ENCODE measurements at regions not wholly inside any gene's neighbourhood (a gene's known extent, or its start where the extent isn't known, plus 50 kb on each side); places are given as distances from the start of the nearest gene placed in this dataset.
"Not testable (repeated sequence)": the region's sequence is repeated elsewhere in the genome, so short reads cannot be mapped to it uniquely, and the experiment has no call there.

DNA sequence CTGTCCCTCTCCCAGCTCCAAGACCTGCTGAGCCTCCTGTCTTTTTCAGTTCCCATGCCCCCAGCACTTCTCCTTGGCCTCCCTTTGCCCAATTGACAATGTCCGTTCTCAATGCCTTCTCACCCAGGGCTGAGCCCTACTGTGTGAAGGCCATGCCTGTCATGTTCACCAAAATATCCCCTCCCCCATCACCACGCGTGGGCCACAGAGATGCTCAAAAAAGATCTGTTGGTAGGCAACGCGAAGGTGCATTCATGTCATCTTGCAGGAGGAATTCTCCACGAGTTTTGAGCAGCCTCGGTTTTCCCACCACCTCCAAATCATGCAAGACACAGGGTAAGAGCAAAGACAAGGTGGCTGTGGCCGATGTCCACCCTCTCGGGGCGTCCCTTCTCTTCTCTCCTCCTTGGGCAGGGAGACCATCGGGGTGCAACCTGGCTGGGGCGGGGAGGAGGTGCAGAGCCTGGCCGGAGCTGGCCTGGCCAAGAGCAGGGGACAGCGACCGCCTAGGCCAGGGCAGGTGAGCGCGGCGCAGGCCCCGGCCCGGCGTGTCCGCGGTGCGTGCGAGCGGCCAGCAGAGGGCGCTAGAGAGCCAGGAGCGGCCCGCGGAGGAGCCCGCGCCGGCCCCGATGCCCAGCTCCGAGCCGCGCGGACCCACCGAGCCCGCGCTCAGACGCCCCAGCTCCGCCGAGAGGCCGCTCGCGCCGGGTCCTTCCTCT, 56.3 kb upstream of the KRTAP5-11 start:
- in situ Hi-C loops (cut with HindIII; ENCODE audit: low sequenced_read_pairs): not testable (repeated sequence)
- DNase-seq (ENCODE audit: low spot score): peak; percentile 30

DNA sequence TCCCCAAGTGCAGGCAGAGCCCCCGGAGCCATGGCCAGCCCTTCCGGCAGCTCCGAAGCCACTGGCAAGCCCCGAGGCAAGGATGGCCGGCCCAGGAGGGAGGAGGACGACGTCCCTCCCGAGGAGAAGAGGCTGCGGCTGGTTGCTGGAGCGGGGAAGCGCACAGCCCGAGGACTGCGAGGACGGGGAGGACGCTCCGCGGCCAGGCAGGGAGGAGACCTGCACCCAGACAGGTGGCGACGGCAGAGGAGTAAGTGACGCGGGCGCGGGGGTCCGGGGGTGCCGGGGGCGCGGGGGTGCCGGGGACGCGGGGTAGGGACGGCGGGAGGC, 56.8 kb upstream of the KRTAP5-11 start:
- in situ Hi-C loops (cut with HindIII; ENCODE audit: low sequenced_read_pairs): not testable (repeated sequence)
- DNase-seq (ENCODE audit: low spot score): peak; percentile 4

GRCh38 chr11:71639916-71640315, 57.2 kb upstream of the KRTAP5-11 start:
- in situ Hi-C loops (cut with HindIII; ENCODE audit: low sequenced_read_pairs); DNase-seq (ENCODE audit: low spot score): not testable (repeated sequence)

DNA sequence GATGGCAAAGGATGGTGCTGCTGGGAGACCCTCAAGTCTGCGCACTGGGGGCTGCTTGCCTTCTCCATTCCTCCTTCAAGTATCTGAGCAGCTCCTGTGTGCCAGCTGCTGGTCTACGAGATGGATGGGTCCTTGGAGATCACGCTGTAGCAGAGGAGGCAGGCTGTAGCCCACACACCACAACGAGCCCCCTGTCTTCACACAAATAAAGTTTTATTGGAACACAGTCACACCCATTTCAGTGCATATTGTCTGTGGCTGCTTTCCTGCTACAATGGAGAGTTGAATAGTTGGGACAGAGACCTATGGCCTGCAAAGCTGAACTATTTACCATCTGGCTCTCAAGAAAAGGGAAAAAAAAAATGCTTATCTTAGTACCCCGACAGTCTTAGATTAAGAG, 64.4 kb upstream of the KRTAP5-11 start:
- in situ Hi-C loops (cut with HindIII; ENCODE audit: low sequenced_read_pairs): not testable (repeated sequence)

GRCh38 chr11:71652998-71653397, 70.3 kb upstream of the KRTAP5-11 start:
- DNase-seq (ENCODE audit: low spot score); in situ Hi-C loops (cut with HindIII; ENCODE audit: low sequenced_read_pairs): not testable (repeated sequence)

More for the DNA sequence above, 64.4 kb upstream of the KRTAP5-11 start:
- not testable (repeated sequence) for DNase-seq (ENCODE audit: low spot score)

DNA sequence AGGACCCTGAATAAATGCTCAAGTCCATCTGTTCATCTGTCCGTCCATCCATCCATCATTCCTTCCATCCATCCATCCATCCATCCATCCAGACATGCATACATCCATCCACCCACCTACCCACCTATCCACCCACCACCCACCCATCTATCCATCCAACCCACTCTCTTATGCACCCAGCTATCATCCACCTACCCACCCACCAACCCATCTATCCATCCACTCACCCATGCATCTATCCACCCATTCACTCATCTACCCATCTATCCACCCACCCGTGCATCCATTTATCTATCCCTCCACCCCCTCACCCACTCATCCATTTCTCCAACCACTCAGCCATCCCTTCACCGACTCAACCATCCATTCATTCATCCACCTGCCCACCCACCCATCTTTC, 71.7 kb upstream of the KRTAP5-11 start:
- DNase-seq (ENCODE audit: low spot score); in situ Hi-C loops (cut with HindIII; ENCODE audit: low sequenced_read_pairs): not testable (repeated sequence)

DNA sequence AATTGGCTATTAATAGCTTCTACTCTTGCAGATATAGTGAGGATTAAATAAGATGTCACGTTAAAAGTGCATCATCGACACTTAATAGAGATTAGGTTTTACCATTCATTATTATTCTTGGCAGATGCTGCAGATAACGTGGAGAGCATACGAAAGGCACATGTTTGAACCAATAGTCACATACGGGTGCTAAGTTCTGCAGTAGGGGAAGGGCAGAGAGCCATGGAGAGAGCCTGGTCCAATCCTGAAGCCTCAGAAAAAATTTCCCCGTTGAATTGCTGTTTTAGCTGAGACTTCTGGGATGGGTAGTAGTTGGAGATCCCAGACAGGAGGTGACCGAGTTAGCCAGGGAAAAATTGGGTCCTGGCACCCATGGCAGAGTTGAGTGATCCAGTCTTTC, 72.4 kb upstream of the KRTAP5-11 start:
- in situ Hi-C loops (cut with HindIII; ENCODE audit: low sequenced_read_pairs); DNase-seq (ENCODE audit: low spot score): not testable (repeated sequence)

DNA sequence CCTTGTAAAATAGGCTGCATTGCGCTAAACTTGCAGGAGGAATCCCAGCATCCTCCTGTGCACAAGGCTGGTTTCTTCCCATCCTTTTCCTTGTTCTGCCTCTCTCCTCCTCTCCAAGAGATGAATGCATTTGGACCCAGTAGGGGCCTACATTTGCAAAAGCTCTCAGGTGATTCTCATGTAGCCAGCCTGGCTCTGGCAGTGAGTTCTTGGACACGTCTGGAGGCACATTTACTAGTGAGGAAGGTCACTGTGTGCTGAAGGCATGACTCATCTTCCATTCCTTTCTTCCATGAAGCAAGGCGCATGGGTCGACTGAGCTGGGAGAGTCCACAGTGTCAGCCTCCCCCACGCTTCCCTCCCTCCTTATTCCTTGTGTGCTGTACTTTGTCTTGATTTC, 73.8 kb upstream of the KRTAP5-11 start:
- DNase-seq (ENCODE audit: low spot score); in situ Hi-C loops (cut with HindIII; ENCODE audit: low sequenced_read_pairs): not testable (repeated sequence)

GRCh38 chr11:71664941-71665340, 82.3 kb upstream of the KRTAP5-11 start:
- DNase-seq (ENCODE audit: low spot score); in situ Hi-C loops (cut with HindIII; ENCODE audit: low sequenced_read_pairs): not testable (repeated sequence)

- DNase-seq (ENCODE audit: low spot score); in situ Hi-C loops (cut with HindIII; ENCODE audit: low sequenced_read_pairs): not testable (repeated sequence)
Measured at GRCh38 chr11:71698110-71698509, 115.4 kb upstream of the KRTAP5-11 start.

- in situ Hi-C loops (cut with HindIII; ENCODE audit: low sequenced_read_pairs); DNase-seq (ENCODE audit: low spot score): not testable (repeated sequence)
Measured at GRCh38 chr11:71698961-71699360, 116.3 kb upstream of the KRTAP5-11 start.

DNA sequence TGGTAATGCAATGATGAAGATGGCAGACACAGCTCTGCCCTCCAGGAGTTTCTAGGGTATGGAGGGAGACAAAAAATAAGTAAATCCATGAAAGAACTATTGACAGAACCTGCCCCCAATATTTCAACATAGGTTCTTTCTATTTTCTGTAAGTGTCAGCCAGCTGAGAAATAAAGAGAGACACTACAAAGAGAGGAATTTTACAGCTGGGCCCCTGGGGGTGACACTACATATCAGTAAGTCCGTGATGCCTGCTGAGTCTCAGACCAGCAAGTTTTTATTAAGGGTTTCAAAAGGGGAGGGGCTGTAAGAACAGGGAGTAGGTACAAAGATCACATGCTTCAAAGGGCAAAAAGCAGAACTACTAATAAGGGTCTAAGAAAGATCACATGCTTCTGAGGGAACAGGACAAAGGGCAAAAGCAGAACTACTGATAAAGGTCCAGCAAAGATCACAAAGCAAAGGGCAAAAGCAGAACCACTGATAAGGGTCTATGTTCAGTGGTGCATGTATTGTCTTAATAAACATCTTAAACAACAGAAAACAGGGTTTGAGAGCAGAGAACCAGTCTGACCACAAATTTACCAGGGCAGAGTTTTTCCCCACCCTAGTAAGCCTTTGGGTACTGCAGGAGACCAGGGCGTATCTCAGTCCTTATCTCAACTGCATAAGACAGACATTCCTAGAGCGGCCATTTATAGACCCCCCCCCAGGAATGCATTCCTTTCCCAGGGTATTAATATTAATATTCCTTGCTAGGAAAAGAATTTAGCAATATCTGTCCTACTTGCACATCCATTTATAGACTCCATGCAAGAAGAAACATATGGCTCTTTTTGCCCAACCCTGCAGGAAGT, 119.0 kb upstream of the KRTAP5-11 start:
- DNase-seq (ENCODE audit: low spot score); in situ Hi-C loops (cut with HindIII; ENCODE audit: low sequenced_read_pairs): not testable (repeated sequence)

GRCh38 chr11:71705086-71705737, 122.5 kb upstream of the KRTAP5-11 start:
- DNase-seq (ENCODE audit: low spot score); in situ Hi-C loops (cut with HindIII; ENCODE audit: low sequenced_read_pairs): not testable (repeated sequence)

DNA sequence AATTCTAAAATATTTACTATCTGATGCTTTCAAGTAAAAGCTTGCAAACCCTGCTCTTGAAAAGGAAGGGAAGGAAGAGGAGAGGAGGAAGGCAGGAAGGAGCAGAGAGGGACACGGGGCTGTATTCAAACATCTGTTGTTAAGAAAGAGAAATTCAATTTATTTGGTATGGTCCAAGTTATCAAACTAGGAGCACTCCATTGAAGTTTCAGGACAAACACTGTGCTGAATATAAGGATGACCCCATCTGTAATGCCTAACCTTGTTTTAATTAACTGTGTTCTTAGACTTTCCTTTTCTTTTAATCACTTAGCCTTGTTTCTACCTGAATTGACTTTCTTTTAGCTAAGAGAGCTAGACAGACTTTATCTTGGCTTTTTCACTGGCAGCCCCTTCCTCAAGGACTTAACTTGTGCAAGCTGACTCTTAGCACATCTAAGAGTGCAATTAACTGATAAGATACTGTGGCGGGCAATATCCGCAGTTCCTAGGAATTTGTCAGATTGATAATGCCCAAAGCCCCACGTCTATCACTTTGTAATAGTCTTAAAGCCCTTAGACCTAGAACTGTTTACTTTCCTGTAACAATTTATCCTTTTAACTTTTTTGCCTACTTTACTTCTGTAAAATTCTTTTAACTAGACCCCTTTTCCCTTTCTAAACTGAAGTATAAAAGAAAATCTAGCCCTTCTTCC, 123.2 kb upstream of the KRTAP5-11 start:
- DNase-seq (ENCODE audit: low spot score); in situ Hi-C loops (cut with HindIII; ENCODE audit: low sequenced_read_pairs): not testable (repeated sequence)

- in situ Hi-C loops (cut with HindIII; ENCODE audit: low sequenced_read_pairs): not testable (repeated sequence)
Measured at GRCh38 chr11:71707083-71707482, 124.4 kb upstream of the KRTAP5-11 start.

GRCh38 chr11:71709541-71709940, 123.5 kb upstream of the DEFB108B start:
- in situ Hi-C loops (cut with HindIII; ENCODE audit: low sequenced_read_pairs): not testable (repeated sequence)

More at GRCh38 chr11:71707083-71707482, 124.4 kb upstream of the KRTAP5-11 start:
- not testable (repeated sequence) for DNase-seq (ENCODE audit: low spot score)

DNA sequence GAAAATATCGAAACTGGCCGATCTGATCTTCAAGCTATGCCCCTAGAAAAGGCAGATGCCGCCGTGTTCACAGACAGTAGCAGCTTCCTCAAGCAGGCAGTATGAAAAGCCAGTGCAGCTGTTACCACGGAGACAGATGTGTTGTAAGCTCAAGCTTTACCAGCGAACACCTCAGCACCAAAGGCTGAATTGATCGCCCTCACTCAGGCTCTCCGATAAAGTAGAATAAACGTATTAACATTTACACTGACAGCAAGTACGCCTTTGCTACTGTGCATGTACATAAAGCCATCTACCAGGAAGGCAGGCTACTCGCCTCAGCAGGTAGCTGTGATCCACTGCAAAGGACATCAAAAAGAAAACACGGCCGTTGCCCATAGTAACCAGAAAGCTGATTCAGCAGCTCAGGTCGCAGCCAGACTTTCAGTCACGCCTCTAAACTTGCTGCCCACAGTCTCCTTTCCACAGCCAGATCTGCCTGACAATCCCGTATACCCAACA, 122.8 kb upstream of the DEFB108B start:
- in situ Hi-C loops (cut with HindIII; ENCODE audit: low sequenced_read_pairs): not testable (repeated sequence)

More at GRCh38 chr11:71709541-71709940, 123.5 kb upstream of the DEFB108B start:
- DNase-seq (ENCODE audit: low spot score): not testable (repeated sequence)

GRCh38 chr11:71710701-71711385, 122.2 kb upstream of the DEFB108B start:
- in situ Hi-C loops (cut with HindIII; ENCODE audit: low sequenced_read_pairs); DNase-seq (ENCODE audit: low spot score): not testable (repeated sequence)

More for the DNA sequence above, 122.8 kb upstream of the DEFB108B start:
- not testable (repeated sequence) for DNase-seq (ENCODE audit: low spot score)

Measured in G401 (cell line).